ENCODE measurements at regions not wholly inside any gene's neighbourhood (a gene's known extent, or its start where the extent isn't known, plus 50 kb on each side); places are given as distances from the start of the nearest gene placed in this dataset.

GRCh38 chr17:37829592-37830123, 84.8 kb upstream of the HNF1B start:
- Histone ChIP-seq H3K4me1 (ENCODE audit: control insufficient read depth, insufficient read depth, low read length, poor library complexity, severe bottlenecking) (peaks cover 3% of the 10 kb centered on the region), H3K27me3 (replicated peaks; ENCODE audit: control insufficient read depth, insufficient read depth, low read length, poor library complexity, severe bottlenecking) (no peaks in the 10 kb centered on the region), H3K36me3 (ENCODE audit: control insufficient read depth, insufficient read depth, low read length) (no peaks in the 10 kb centered on the region), H3K4me3 (ENCODE audit: insufficient read depth, low read depth, low read length, poor library complexity, severe bottlenecking) (no peak overlapping the region), H3K9me3 (ENCODE audit: control insufficient read depth, low read length) (no peaks in the 10 kb centered on the region), H3K27ac (ENCODE audit: insufficient read depth, low read length, poor library complexity, severe bottlenecking) (no peak overlapping the region)
- no peak for DNase-seq

DNA sequence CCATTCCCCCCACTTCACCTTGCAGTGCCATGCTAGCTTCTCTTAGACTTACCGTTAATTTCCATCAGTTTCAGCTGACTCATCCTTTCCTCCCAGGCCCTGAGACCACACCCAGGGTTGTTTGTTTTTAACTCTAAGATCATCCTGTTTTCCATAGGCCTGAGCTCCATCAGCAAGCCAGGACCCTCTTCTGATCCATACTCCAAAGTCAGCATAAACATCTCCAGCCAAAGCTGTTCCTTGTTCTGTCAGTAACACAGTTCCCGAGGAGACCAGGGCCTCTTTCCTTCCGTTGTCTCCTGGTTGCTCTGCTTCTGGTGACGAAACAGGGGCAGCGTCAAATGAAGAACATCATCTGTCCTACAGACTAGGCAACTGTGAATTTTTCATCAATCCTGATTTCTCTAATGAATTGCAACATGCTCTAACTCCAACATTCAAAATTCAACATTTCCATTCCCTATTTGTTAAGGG, 83.8 kb upstream of the HNF1B start:
- Histone ChIP-seq H3K36me3 (ENCODE audit: control insufficient read depth, insufficient read depth, low read length) (no peaks in the 10 kb centered on the region), H3K27ac (ENCODE audit: insufficient read depth, low read length, poor library complexity, severe bottlenecking) (no peak overlapping the region), H3K4me1 (ENCODE audit: control insufficient read depth, insufficient read depth, low read length, poor library complexity, severe bottlenecking) (peaks cover 3% of the 10 kb centered on the region), H3K4me3 (ENCODE audit: insufficient read depth, low read depth, low read length, poor library complexity, severe bottlenecking) (no peak overlapping the region), H3K27me3 (replicated peaks; ENCODE audit: control insufficient read depth, insufficient read depth, low read length, poor library complexity, severe bottlenecking) (no peaks in the 10 kb centered on the region), H3K9me3 (ENCODE audit: control insufficient read depth, low read length) (no peaks in the 10 kb centered on the region)
- DNase-seq, result no peak

DNA sequence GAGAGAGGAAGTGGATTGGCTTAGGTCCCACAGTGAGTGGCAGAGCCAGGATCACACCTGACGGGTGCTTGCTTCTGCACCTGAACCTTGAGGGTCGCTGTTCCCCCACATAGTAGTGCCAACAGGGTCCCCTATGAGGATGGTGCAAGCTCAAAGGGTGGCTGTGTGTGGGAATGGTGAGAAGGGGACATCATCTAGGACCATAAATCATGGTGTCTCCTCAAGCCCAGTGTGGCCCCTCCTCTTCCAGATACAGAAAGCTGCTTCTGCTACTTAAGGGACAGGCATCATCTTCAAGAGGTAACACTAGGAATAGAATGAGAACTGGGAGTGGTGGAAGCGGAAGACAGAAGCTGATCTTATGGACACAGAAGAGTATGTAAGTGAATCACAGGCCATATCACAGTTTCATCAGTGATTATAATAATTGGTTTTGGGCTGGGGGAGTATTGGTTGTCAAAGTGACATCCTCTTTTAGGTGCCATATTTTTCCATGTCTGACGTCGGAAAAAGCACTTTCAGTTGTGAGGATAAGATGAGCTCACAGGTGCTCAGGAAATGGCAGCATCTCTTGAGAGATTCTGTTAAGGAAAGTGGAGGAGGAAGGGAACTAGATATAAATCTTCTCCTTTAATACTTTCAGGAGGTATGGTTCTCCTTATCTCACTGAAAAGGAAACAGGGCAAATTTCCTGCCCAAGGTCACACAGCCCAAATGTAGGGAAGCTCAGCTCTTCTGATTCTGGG, 83.2 kb upstream of the HNF1B start:
- H3K4me3 ChIP-seq (ENCODE audit: insufficient read depth, low read depth, low read length, poor library complexity, severe bottlenecking), result no peak overlapping the region
- H3K27ac ChIP-seq (ENCODE audit: insufficient read depth, low read length, poor library complexity, severe bottlenecking), result no peak overlapping the region
- DNase-seq, result no peak
- H3K27me3 ChIP-seq (replicated peaks; ENCODE audit: control insufficient read depth, insufficient read depth, low read length, poor library complexity, severe bottlenecking), result no peaks in the 10 kb centered on the region
- no peaks in the 10 kb centered on the region for H3K9me3 ChIP-seq (ENCODE audit: control insufficient read depth, low read length)
- no peaks in the 10 kb centered on the region for H3K4me1 ChIP-seq (ENCODE audit: control insufficient read depth, insufficient read depth, low read length, poor library complexity, severe bottlenecking)
- H3K36me3 ChIP-seq (ENCODE audit: control insufficient read depth, insufficient read depth, low read length), result no peaks in the 10 kb centered on the region

GRCh38 chr17:37826497-37827430, 81.9 kb upstream of the HNF1B start:
- no peaks in the 10 kb centered on the region for H3K9me3 ChIP-seq (ENCODE audit: control insufficient read depth, low read length)
- no peak overlapping the region for H3K4me3 ChIP-seq (ENCODE audit: insufficient read depth, low read depth, low read length, poor library complexity, severe bottlenecking)
- no peaks in the 10 kb centered on the region for H3K36me3 ChIP-seq (ENCODE audit: control insufficient read depth, insufficient read depth, low read length)
- no peak for DNase-seq
- no peaks in the 10 kb centered on the region for H3K27me3 ChIP-seq (replicated peaks; ENCODE audit: control insufficient read depth, insufficient read depth, low read length, poor library complexity, severe bottlenecking)
- no peak overlapping the region for H3K27ac ChIP-seq (ENCODE audit: insufficient read depth, low read length, poor library complexity, severe bottlenecking)
- H3K4me1 ChIP-seq (ENCODE audit: control insufficient read depth, insufficient read depth, low read length, poor library complexity, severe bottlenecking), result no peaks in the 10 kb centered on the region

GRCh38 chr17:37825851-37826250, 81.0 kb upstream of the HNF1B start:
- H3K9me3 ChIP-seq (ENCODE audit: control insufficient read depth, low read length), result no peaks in the 10 kb centered on the region
- no peaks in the 10 kb centered on the region for H3K4me1 ChIP-seq (ENCODE audit: control insufficient read depth, insufficient read depth, low read length, poor library complexity, severe bottlenecking)
- DNase-seq, result no peak
- no peak overlapping the region for H3K27ac ChIP-seq (ENCODE audit: insufficient read depth, low read length, poor library complexity, severe bottlenecking)
- H3K27me3 ChIP-seq (replicated peaks; ENCODE audit: control insufficient read depth, insufficient read depth, low read length, poor library complexity, severe bottlenecking), result no peaks in the 10 kb centered on the region
- H3K4me3 ChIP-seq (ENCODE audit: insufficient read depth, low read depth, low read length, poor library complexity, severe bottlenecking), result no peak overlapping the region
- H3K36me3 ChIP-seq (ENCODE audit: control insufficient read depth, insufficient read depth, low read length), result no peaks in the 10 kb centered on the region

DNA sequence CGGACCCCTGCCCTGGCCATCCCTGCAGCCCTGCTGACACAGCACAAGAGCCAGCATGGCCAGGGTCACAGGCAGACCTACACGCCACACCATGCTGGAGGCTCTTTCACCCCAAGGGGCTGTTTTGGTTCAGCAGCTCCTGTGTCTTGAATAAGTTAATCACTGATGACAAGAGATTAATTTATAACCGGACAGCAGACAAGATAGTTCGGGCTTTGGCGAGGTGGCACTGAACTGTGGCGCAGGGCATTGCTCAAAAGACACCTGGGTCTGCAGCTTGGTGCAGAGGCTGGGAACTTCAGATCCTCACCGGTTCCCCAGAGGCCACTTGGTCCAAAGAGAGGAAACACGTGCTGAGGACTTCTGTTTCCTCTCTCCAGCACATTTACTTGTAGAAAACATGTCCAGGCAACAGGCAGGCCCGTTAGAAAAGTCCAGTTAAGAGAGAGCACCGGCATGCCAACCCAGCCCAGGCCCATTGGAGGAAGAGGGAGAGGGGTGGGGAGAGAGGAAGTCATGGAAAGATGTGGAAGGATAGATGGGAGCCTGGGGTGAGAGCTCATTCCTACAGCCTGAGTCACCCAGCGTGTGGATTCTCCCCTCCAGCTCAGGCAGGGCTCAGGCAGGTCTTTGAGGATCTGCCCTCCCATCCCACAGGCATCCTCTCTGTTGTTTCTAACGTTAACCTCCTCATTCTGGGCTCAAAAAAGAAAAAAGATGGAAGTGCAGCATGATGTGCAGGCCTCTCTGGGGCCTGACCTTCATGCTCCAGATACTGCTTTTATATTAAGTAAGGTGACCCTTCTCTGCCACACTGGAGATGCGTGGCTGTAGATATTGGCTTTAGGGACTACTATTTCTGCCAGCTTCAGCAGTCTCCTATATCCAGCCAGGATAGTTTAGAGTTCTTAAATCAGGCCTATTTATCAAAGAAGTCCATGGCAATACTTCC, 80.0 kb upstream of the HNF1B start:
- no peaks in the 10 kb centered on the region for H3K9me3 ChIP-seq (ENCODE audit: control insufficient read depth, low read length)
- H3K36me3 ChIP-seq (ENCODE audit: control insufficient read depth, insufficient read depth, low read length), result no peaks in the 10 kb centered on the region
- DNase-seq, result no peak
- no peaks in the 10 kb centered on the region for H3K27me3 ChIP-seq (replicated peaks; ENCODE audit: control insufficient read depth, insufficient read depth, low read length, poor library complexity, severe bottlenecking)
- no peaks in the 10 kb centered on the region for H3K4me1 ChIP-seq (ENCODE audit: control insufficient read depth, insufficient read depth, low read length, poor library complexity, severe bottlenecking)
- no peak overlapping the region for H3K4me3 ChIP-seq (ENCODE audit: insufficient read depth, low read depth, low read length, poor library complexity, severe bottlenecking)
- no peak overlapping the region for H3K27ac ChIP-seq (ENCODE audit: insufficient read depth, low read length, poor library complexity, severe bottlenecking)

- Histone ChIP-seq H3K27me3 (replicated peaks; ENCODE audit: control insufficient read depth, insufficient read depth, low read length, poor library complexity, severe bottlenecking) (no peaks in the 10 kb centered on the region), H3K4me3 (ENCODE audit: insufficient read depth, low read depth, low read length, poor library complexity, severe bottlenecking) (no peak overlapping the region), H3K4me1 (ENCODE audit: control insufficient read depth, insufficient read depth, low read length, poor library complexity, severe bottlenecking) (no peaks in the 10 kb centered on the region), H3K27ac (ENCODE audit: insufficient read depth, low read length, poor library complexity, severe bottlenecking) (no peak overlapping the region), H3K9me3 (ENCODE audit: control insufficient read depth, low read length) (no peaks in the 10 kb centered on the region), H3K36me3 (ENCODE audit: control insufficient read depth, insufficient read depth, low read length) (no peaks in the 10 kb centered on the region)
- no peak for DNase-seq
Observed at GRCh38 chr17:37823996-37824395, 79.1 kb upstream of the HNF1B start.

DNA sequence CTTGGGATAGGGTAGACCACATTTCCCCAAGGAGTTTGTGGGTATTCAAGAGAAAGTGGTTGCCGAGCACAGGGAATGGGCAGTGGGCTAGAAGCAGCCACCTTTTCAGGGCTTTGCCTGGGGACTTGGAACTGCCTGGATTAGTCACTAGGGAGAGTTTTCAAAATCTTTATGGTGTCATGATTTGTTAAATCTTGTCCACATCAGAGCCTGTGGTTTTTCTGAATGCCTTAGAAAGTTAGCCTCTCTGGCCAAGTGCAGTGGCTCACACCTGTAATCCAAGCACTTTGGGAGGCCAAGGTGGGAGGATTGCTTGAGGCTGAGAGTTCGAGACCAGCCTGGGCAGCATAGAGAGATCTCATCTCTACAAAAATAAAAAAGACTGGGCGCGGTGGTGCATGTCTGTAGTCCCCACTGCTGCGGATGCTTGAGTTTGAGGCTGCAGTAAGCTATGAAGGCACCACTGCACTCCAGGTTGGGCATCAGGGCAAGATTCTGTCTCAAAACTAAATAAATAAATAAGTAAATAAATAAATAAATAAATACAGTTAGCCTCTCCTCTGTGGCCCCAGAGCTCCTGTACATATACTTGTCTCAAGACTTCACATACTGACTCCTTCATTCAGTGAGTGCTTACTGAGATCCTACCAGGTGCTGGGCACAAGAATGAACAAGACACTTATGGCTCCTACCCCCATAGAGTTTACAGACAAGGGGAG, 76.3 kb upstream of the HNF1B start:
- no peaks in the 10 kb centered on the region for H3K4me1 ChIP-seq (ENCODE audit: control insufficient read depth, insufficient read depth, low read length, poor library complexity, severe bottlenecking)
- H3K9me3 ChIP-seq (ENCODE audit: control insufficient read depth, low read length), result no peaks in the 10 kb centered on the region
- no peak overlapping the region for H3K4me3 ChIP-seq (ENCODE audit: insufficient read depth, low read depth, low read length, poor library complexity, severe bottlenecking)
- no peaks in the 10 kb centered on the region for H3K36me3 ChIP-seq (ENCODE audit: control insufficient read depth, insufficient read depth, low read length)
- H3K27ac ChIP-seq (ENCODE audit: insufficient read depth, low read length, poor library complexity, severe bottlenecking), result no peak overlapping the region
- H3K27me3 ChIP-seq (replicated peaks; ENCODE audit: control insufficient read depth, insufficient read depth, low read length, poor library complexity, severe bottlenecking), result no peaks in the 10 kb centered on the region
- no peak for DNase-seq
